Activated T-helper 17 cell treated with anti-CD3 and anti-CD28 coated beads, Interleukin-2, amount 50 U/mL, for 72 hours (primary cell): ENCODE measurements at regions not wholly inside any gene's neighbourhood (a gene's known extent, or its start where the extent isn't known, plus 50 kb on each side); places are given as distances from the start of the nearest gene placed in this dataset.

ENCODE experiments used
- ATAC-seq: fragments of 150-1000 bp; cut with Tn5 transposase; replicated peaks from 2 replicates; pipeline ENCODE4 v1.10.0; 2021; ENCODE audit warnings: mild to moderate bottlenecking, moderate library complexity
- H3K27ac Mint-ChIP-seq: one replicate; pipeline ENCODE4 v1.8.0; 2022; ENCODE audit warnings: mixed read lengths
- H3K27me3 Mint-ChIP-seq: one replicate; pipeline ENCODE4 v1.8.0; 2022; ENCODE audit warnings: mixed read lengths
- H3K36me3 Mint-ChIP-seq: one replicate; pipeline ENCODE4 v1.8.0; 2022; ENCODE audit warnings: low read depth, mild to moderate bottlenecking, mixed read lengths
- H3K4me1 Mint-ChIP-seq: one replicate; pipeline ENCODE4 v1.8.0; 2022; ENCODE audit warnings: mixed read lengths
- H3K4me3 Mint-ChIP-seq: one replicate; pipeline ENCODE4 v1.8.0; 2022; ENCODE audit warnings: mild to moderate bottlenecking, mixed read lengths
- H3K9me3 Mint-ChIP-seq: one replicate; pipeline ENCODE4 v1.8.0; 2022; ENCODE audit warnings: mixed read lengths

DNA sequence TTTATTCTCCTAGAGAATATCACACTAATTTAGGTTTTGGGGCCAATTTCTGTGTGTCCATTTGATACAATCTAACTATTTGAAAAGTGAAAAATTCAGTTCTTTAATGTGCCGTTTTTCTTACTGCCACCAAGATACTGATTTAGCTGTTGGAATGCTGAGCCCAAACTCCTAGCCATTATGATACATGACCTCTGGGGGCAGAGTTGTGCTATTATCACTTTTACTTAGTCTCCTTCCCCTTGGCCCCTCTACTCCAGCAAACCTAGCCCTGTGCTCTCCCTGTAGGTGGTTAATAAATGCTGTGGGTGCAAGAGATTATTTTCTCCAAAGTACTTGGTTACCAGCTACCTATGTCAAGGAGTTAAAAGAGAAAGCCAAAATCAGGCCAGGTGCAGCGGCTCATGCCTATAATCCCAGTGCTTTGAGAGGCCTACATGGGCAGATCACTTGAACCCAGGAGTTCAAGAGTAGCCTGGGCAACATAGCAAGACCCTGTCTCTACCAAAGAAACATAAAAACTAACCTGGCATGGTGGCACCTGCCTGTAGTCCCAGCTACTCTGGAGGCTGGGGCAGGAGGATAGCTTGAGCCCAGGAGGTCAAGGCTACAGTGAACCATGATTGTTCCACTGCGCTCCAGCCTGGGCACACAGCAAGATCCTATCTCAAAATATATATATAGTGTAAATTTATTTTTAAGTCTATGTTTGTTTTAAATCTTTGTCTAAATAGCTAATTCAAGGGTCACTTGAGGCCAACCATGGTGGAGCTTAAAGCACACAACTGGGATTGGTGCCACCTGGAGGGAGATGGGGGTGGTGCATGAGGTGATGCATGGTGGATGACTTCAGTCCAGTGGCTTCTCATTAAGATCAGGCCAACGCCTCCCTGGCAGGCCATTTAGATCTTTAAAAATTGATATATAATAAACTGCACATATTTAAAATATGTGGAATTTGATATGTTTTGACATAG lies 193.2 kb upstream of the PLET1 start:
- ATAC-seq, result peak; percentile 82
- no peak overlapping the region for H3K4me3 Mint-ChIP-seq
- no peaks in the 10 kb centered on the region for H3K36me3 Mint-ChIP-seq
- no peaks in the 10 kb centered on the region for H3K27me3 Mint-ChIP-seq
- H3K4me1 Mint-ChIP-seq, result no peaks in the 10 kb centered on the region
- no peaks in the 10 kb centered on the region for H3K9me3 Mint-ChIP-seq
- no peak overlapping the region for H3K27ac Mint-ChIP-seq

DNA sequence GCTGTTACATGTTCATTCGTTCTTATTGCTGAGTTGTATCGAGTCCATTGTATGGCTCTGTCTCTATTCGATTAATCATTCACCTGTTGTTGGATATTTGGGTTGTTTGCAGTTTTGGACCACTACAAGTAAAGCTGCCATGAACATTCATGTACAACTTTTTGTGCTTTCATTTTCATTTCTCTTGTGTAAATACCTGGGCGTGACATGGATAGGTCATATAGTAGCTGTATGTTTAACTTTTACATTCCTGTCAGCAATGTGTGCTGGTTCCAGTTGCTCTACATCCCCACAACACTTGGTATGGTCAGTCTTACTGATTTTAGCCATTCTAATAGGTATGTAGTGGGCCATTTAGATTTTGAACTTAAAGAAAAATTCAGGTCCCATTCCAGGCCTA lies 194.2 kb upstream of the PLET1 start:
- Mint-ChIP-seq H3K4me3 (no peak overlapping the region), H3K27ac (no peak overlapping the region), H3K4me1 (no peaks in the 10 kb centered on the region), H3K36me3 (no peaks in the 10 kb centered on the region), H3K9me3 (no peaks in the 10 kb centered on the region), H3K27me3 (no peaks in the 10 kb centered on the region)
- no peak for ATAC-seq

DNA sequence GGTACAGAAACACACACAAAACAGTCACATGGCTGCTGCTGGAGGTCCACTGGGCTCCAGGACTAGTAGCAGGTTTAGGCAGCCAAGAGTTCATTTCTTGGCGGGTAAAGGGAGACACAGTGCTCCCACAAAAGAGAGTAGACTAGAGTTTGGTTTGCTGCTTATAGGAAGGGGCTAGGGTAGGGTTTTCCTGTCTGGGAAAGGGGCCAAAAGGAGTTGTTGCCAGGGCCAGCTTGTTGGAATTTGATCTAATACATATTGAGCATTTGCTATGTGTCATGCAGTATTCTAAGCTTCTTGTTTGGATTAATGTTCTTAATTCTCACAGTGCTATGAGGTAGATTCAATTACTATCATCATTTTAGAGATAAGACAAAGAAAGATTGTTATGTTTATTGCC lies 195.1 kb upstream of the PLET1 start:
- Mint-ChIP-seq H3K27me3 (no peaks in the 10 kb centered on the region), H3K4me1 (no peaks in the 10 kb centered on the region), H3K4me3 (no peak overlapping the region), H3K9me3 (no peaks in the 10 kb centered on the region), H3K27ac (no peak overlapping the region), H3K36me3 (no peaks in the 10 kb centered on the region)
- ATAC-seq, result no peak

DNA sequence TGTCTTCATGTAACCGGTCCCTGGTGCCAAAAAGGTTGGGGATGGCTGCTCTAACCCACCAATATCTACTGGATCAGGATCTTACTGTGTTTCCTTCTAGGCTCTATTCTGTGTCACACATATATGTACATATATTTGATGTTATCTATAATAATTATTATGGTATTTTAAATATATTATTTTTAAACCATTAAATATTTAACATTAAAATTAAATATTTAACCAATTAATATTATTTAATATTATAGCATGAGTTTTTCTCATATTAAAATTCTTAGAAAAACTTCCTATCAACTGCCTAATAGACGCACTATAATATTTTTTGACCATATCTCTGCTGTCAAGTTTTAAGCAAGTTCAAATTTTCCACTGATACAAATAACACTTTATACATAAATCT lies 196.9 kb upstream of the PLET1 start:
- ATAC-seq, result no peak
- H3K36me3 Mint-ChIP-seq, result no peaks in the 10 kb centered on the region
- no peak overlapping the region for H3K4me3 Mint-ChIP-seq
- H3K27ac Mint-ChIP-seq, result no peak overlapping the region
- no peaks in the 10 kb centered on the region for H3K27me3 Mint-ChIP-seq
- H3K4me1 Mint-ChIP-seq, result no peaks in the 10 kb centered on the region
- peaks cover 5% of the 10 kb centered on the region for H3K9me3 Mint-ChIP-seq

DNA sequence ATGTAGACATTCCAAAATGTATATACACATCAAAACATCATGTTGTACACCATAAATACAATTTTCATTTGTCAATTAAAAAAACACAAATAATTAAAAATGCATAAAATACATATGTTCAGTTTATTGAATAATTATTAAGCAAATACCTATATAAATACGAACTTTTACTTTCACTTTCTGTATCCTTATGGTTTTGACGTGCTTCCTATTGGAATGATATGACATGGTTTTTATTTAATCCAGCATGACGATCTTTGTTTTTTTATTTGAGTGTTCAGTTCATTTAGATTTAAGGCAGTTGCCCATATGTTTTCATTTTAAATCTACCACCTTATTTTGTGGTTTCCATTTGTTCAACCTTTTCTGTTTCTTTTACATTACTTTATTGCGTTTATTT lies 198.3 kb upstream of the PLET1 start:
- Mint-ChIP-seq H3K36me3 (no peaks in the 10 kb centered on the region), H3K27me3 (no peaks in the 10 kb centered on the region), H3K4me1 (no peaks in the 10 kb centered on the region), H3K4me3 (peak overlapping the region; percentile 23), H3K27ac (no peak overlapping the region), H3K9me3 (peaks cover 5% of the 10 kb centered on the region)
- no peak for ATAC-seq

DNA sequence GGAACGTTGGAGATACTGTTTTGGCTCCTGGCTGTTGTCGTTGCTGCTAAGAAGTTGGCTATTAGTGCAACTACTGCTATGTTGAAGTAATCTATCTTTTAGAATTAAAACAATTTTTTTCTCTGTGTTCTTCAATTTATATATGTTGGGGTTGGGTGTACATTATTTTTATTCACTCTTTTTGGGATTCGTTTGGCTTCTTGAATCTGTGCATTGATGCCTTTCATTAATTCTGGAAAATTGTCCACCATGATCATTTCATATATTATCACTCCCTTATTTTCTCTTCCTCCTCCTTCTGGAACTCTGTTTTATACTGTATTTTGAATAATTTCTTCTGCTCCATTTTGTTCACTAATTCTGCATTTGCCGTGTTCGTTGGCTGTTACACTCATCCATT lies 199.5 kb upstream of the PLET1 start:
- H3K36me3 Mint-ChIP-seq, result no peaks in the 10 kb centered on the region
- H3K27ac Mint-ChIP-seq, result no peak overlapping the region
- no peaks in the 10 kb centered on the region for H3K4me1 Mint-ChIP-seq
- ATAC-seq, result no peak
- no peak overlapping the region for H3K4me3 Mint-ChIP-seq
- H3K9me3 Mint-ChIP-seq, result peaks cover 5% of the 10 kb centered on the region
- H3K27me3 Mint-ChIP-seq, result peaks cover under 1% of the 10 kb centered on the region

DNA sequence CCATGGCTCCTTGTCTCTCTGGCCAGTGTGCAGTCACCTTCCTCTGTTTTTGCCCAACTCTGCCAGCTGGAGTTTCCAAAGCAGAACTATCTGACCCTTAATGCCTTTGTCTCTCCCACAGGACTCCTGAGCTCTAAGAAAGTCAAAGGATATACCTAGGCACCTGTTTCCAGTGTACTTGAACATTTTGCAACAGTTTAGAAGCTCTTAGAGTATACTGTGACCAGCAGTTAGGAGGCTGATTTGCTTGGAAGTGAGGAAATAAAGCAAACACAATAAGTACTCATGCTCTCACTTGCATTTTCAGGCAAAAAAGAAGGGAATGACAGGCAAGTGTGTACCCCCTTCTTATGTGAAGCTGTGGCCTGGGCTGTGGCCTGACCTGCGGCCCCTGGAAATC lies 204.3 kb upstream of the PLET1 start:
- Mint-ChIP-seq H3K36me3 (no peaks in the 10 kb centered on the region), H3K27me3 (peaks cover 11% of the 10 kb centered on the region), H3K4me1 (no peaks in the 10 kb centered on the region), H3K4me3 (no peak overlapping the region), H3K27ac (no peak overlapping the region), H3K9me3 (peaks cover 5% of the 10 kb centered on the region)
- no peak for ATAC-seq

DNA sequence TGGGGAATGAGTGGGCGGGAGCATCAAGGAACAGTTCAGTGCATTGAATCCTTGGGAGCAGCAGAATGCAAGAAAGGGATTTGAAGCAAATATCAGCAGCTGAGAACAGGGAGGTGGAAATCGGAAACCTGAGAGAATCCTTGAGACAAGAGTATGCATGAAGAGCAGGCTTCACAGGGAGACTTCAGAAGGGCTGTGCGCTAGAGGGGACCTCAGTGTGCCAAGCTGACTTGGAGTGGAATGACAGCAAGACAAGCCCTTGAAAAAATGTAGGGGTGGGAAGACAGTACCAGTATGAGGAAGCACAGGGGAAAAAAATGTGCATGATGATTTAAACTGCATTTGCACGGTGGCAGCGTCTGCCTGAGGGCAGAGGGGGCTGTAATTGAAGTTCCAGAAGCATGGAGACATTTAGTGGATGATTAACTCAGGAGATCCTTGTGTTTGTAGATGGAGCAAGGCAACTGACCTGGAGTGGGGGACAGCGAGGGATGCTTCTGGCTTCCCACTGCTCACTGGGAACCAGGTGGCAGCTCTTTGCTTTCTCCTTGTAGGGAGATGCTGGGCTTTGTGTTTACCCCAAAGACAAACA lies 204.9 kb upstream of the PLET1 start:
- Mint-ChIP-seq H3K4me3 (no peak overlapping the region), H3K9me3 (peaks cover 5% of the 10 kb centered on the region), H3K36me3 (no peaks in the 10 kb centered on the region), H3K27me3 (peaks cover 11% of the 10 kb centered on the region), H3K4me1 (no peaks in the 10 kb centered on the region), H3K27ac (no peak overlapping the region)
- ATAC-seq, result no peak

DNA sequence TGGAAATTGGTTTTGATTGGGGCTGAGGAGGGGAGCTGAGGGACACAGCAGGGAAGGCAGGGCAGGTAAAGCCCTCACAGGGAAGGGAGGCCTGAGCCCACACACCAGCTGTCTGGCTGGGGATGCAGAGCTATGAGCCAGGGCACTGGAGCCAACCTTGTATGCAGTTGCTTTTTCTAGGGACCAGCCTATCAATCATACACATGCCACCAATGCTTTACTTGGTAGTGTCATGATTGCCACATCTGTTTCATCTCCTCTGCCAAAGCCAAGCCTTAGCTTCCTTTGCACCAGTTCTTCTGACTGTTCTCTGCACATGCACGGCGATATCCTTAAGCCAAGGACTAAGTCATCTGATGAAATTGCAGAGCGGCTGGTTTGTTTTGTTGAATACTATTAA lies 207.1 kb upstream of the PLET1 start:
- no peak overlapping the region for H3K27ac Mint-ChIP-seq
- no peaks in the 10 kb centered on the region for H3K9me3 Mint-ChIP-seq
- no peak for ATAC-seq
- H3K36me3 Mint-ChIP-seq, result no peaks in the 10 kb centered on the region
- no peaks in the 10 kb centered on the region for H3K4me1 Mint-ChIP-seq
- H3K4me3 Mint-ChIP-seq, result no peak overlapping the region
- peaks cover 11% of the 10 kb centered on the region for H3K27me3 Mint-ChIP-seq

DNA sequence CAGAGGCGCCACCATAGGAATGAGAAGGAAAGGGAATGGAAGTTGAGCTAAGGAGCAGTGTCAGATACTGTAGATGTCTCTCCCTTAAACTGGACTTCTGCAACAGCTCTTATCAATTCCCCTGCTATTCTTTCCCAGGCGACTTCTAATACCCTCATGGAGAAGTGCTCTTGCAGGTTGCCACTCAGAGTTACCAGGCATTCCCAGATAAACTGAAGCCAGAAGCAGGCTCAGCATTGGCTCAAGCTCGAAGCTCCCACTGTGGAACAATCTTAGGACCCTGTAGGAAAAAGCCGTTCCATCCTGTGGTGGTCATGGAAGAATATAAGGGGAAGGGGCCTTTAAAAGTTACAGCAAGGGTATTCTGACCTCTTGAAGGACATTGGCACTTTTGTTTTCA lies 208.7 kb upstream of the PLET1 start:
- H3K4me3 Mint-ChIP-seq, result no peak overlapping the region
- no peak overlapping the region for H3K27ac Mint-ChIP-seq
- H3K36me3 Mint-ChIP-seq, result no peaks in the 10 kb centered on the region
- H3K4me1 Mint-ChIP-seq, result no peaks in the 10 kb centered on the region
- ATAC-seq, result no peak
- peaks cover 15% of the 10 kb centered on the region for H3K27me3 Mint-ChIP-seq
- H3K9me3 Mint-ChIP-seq, result no peaks in the 10 kb centered on the region

DNA sequence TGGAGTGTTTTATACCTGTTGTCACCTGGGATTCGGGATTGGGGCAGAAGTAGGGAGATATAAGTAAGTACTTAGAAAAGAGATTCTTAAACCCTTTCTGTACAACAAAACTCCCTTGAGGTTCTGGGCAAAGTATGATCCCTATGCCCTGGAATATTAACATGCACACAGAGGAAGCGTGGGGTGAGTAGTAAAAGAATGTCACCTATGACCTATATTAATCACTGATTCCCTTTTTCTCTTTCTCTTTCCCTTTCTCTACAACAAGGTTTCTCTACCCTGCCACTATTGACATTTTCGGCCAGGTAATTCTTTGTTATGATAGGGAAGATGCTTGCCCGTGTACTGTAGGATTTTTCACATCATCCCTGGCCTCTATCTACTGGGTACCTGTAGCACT lies 209.7 kb upstream of the PLET1 start:
- no peaks in the 10 kb centered on the region for H3K9me3 Mint-ChIP-seq
- no peaks in the 10 kb centered on the region for H3K4me1 Mint-ChIP-seq
- no peak overlapping the region for H3K4me3 Mint-ChIP-seq
- no peak for ATAC-seq
- no peaks in the 10 kb centered on the region for H3K36me3 Mint-ChIP-seq
- H3K27me3 Mint-ChIP-seq, result peaks cover 13% of the 10 kb centered on the region
- no peak overlapping the region for H3K27ac Mint-ChIP-seq

DNA sequence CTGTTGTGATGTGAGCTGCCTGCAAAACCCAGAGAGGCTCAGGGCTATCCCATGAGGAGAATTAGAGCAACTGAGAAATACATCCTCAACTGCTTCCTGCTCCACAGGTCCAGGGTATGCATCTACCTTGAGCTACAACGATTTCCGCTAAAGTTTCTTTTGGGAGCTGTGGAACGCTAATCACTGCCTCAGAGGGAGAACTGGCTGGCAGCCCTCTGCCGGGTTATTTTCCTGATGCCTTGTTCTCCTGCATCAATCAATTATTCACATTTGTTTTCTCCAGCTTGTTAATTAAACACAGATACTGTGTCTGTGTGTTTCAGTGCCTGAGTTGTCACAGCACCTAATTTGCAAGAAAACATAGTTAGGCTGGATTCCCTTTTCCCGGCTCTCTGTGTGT lies 211.1 kb upstream of the PLET1 start:
- no peaks in the 10 kb centered on the region for H3K36me3 Mint-ChIP-seq
- no peaks in the 10 kb centered on the region for H3K9me3 Mint-ChIP-seq
- ATAC-seq, result no peak
- H3K27ac Mint-ChIP-seq, result no peak overlapping the region
- H3K4me3 Mint-ChIP-seq, result no peak overlapping the region
- no peaks in the 10 kb centered on the region for H3K4me1 Mint-ChIP-seq
- peaks cover 4% of the 10 kb centered on the region for H3K27me3 Mint-ChIP-seq

DNA sequence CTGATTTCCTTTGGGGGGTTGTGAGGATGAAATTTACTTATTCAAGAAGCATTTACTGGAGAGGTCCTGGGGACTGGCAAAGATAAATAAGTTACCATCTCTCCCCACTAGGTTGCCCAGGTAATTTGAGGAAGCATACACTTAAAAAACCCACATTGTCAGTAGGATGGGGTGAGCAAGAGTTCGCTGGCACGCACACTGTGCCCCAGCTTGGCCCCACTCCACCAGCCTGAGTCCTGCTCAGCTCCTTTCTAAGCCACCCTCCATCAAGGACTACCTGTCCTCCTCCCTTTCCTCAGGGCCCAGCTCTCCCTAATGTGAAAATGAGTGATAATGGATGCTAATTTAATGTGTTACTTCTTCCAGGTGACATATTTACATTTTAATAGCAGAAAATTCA lies 216.5 kb upstream of the PLET1 start:
- no peaks in the 10 kb centered on the region for H3K36me3 Mint-ChIP-seq
- no peak for ATAC-seq
- H3K4me3 Mint-ChIP-seq, result no peak overlapping the region

DNA sequence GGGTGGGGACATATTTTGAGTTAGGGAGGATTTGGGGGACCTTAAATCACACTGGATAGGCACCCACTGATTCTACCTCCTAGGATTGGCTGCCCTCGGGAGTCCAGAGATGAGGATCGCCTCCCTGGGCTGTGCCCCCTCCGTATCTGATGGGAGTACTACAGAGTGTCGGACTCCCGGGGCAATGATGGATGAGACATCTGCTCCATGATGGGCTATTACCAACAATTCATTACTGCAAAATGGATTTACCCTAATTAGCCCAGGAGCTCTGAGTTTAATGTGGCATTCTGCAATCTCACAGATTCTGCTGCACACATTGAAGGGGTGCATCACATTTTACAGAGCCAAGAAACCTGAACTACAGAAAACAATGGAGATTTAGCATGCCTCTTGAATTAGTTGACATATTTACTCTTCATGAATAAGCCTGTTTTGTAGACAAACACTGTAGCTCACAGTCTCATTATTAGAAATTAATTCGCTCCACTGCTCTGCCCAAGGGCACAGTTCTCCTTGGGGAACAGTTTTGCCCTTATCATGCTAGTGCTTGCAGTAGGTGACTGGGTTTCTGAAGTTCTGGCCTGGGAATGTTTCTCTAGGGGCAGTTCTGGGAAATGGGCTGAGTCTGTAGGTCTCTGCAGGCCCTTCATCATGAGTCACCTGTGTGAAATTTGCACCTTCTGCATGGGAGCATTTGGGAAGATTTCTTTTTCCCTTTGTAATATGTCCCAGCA lies 217.1 kb upstream of the PLET1 start:
- Mint-ChIP-seq H3K27me3 (peaks cover 4% of the 10 kb centered on the region), H3K9me3 (no peaks in the 10 kb centered on the region), H3K4me1 (no peaks in the 10 kb centered on the region), H3K27ac (no peak overlapping the region), H3K4me3 (no peak overlapping the region), H3K36me3 (no peaks in the 10 kb centered on the region)
- ATAC-seq, result no peak

More for the DNA sequence above, 216.5 kb upstream of the PLET1 start:
- Mint-ChIP-seq H3K27me3 (peaks cover 4% of the 10 kb centered on the region), H3K27ac (no peak overlapping the region), H3K9me3 (no peaks in the 10 kb centered on the region), H3K4me1 (no peaks in the 10 kb centered on the region)

DNA sequence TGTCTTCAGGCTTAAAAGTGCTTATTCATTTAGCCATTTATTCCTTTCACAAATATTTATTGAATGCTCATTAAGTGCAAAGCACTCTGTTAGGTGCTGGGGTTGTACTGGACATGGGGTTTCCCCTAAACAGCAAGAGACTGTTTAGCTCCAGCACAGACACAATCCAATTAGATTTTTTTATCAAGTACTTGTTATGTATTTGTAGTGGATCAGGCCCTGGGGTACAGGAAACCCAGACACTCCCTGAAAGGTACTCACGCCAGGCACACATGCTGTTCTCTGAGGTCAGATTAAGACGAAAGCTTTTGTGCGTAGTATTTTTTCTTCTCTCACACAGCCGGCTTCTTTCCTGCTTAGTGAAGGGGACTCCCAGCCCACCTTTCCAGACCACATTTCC lies 218.1 kb upstream of the PLET1 start:
- no peaks in the 10 kb centered on the region for H3K9me3 Mint-ChIP-seq
- H3K36me3 Mint-ChIP-seq, result no peaks in the 10 kb centered on the region
- no peak overlapping the region for H3K27ac Mint-ChIP-seq
- H3K27me3 Mint-ChIP-seq, result no peaks in the 10 kb centered on the region
- ATAC-seq, result no peak
- H3K4me1 Mint-ChIP-seq, result no peaks in the 10 kb centered on the region
- H3K4me3 Mint-ChIP-seq, result no peak overlapping the region
